ENCODE measurements at regions not wholly inside any gene's neighbourhood (a gene's known extent, or its start where the extent isn't known, plus 50 kb on each side); places are given as distances from the start of the nearest gene placed in this dataset.

- TF ChIP-seq, protein P1, sequence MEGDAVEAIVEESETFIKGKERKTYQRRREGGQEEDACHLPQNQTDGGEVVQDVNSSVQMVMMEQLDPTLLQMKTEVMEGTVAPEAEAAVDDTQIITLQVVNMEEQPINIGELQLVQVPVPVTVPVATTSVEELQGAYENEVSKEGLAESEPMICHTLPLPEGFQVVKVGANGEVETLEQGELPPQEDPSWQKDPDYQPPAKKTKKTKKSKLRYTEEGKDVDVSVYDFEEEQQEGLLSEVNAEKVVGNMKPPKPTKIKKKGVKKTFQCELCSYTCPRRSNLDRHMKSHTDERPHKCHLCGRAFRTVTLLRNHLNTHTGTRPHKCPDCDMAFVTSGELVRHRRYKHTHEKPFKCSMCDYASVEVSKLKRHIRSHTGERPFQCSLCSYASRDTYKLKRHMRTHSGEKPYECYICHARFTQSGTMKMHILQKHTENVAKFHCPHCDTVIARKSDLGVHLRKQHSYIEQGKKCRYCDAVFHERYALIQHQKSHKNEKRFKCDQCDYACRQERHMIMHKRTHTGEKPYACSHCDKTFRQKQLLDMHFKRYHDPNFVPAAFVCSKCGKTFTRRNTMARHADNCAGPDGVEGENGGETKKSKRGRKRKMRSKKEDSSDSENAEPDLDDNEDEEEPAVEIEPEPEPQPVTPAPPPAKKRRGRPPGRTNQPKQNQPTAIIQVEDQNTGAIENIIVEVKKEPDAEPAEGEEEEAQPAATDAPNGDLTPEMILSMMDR (IDR thresholded peaks at IDR 0.05), result no peak
- TF ChIP-seq POLR2A (IDR thresholded peaks at IDR 0.05), result no peak
Observed at GRCh38 chr4:55176497-55176896, 51.1 kb upstream of the KDR start.

Measured in adrenal gland (tissue), 5 donors.